Nephron progenitor cell (in vitro differentiated cells): ENCODE measurements at regions not wholly inside any gene's neighbourhood (a gene's known extent, or its start where the extent isn't known, plus 50 kb on each side); places are given as distances from the start of the nearest gene placed in this dataset.

Experiments used
- DNase-seq: peaks from one replicate; pipeline ENCODE4 v3.0.0; 2021
- H3K27ac Mint-ChIP-seq: 2 replicates; pipeline ENCODE4 v1.8.0; 2021; ENCODE audit warnings: mild to moderate bottlenecking, moderate library complexity, mixed read lengths
- H3K27me3 Mint-ChIP-seq: 2 replicates; pipeline ENCODE4 v1.8.0; 2021; ENCODE audit warnings: mild to moderate bottlenecking, low read depth, mixed read lengths; ENCODE audit not compliant: poor library complexity
- H3K36me3 Mint-ChIP-seq: 2 replicates; pipeline ENCODE4 v1.8.0; 2021; ENCODE audit warnings: low read depth, mixed read lengths
- H3K4me1 Mint-ChIP-seq: 2 replicates; pipeline ENCODE4 v1.8.0; 2021; ENCODE audit warnings: mixed read lengths
- H3K4me3 Mint-ChIP-seq: 2 replicates; pipeline ENCODE4 v1.8.0; 2021; ENCODE audit warnings: mild to moderate bottlenecking, moderate library complexity, mixed read lengths
- H3K9me3 Mint-ChIP-seq: 2 replicates; pipeline ENCODE4 v1.8.0; 2021; ENCODE audit warnings: mild to moderate bottlenecking, moderate library complexity, mixed read lengths
- CTCF ChIP-seq: fragments of 200-600 bp; sonication (generic); IDR thresholded peaks from 2 replicates; pipeline ENCODE4 v1.5.0; 2021; ENCODE audit warnings: antibody characterized with exemption

GRCh38 chr6:99187429-99187828, 162.0 kb downstream of the FAXC start:
- H3K9me3 Mint-ChIP-seq: peaks cover 6% of the 10 kb centered on the region
- no peaks in the 10 kb centered on the region for H3K4me1 Mint-ChIP-seq
- H3K27me3 Mint-ChIP-seq: no peaks in the 10 kb centered on the region
- no peak overlapping the region for H3K4me3 Mint-ChIP-seq
- TF ChIP-seq CTCF: no peak
- no peak for DNase-seq
- H3K36me3 Mint-ChIP-seq: no peaks in the 10 kb centered on the region
- no peak overlapping the region for H3K27ac Mint-ChIP-seq

GRCh38 chr6:99186417-99186816, 163.1 kb downstream of the FAXC start:
- Mint-ChIP-seq H3K4me1 (no peaks in the 10 kb centered on the region), H3K4me3 (no peak overlapping the region), H3K36me3 (no peaks in the 10 kb centered on the region), H3K9me3 (peaks cover 16% of the 10 kb centered on the region), H3K27ac (no peak overlapping the region), H3K27me3 (peaks cover 4% of the 10 kb centered on the region)
- no peak for DNase-seq
- no peak for TF ChIP-seq CTCF

GRCh38 chr6:99185525-99185924, 163.9 kb downstream of the FAXC start:
- H3K4me3 Mint-ChIP-seq: no peak overlapping the region
- no peak overlapping the region for H3K27ac Mint-ChIP-seq
- H3K27me3 Mint-ChIP-seq: peaks cover 4% of the 10 kb centered on the region
- peaks cover 8% of the 10 kb centered on the region for H3K36me3 Mint-ChIP-seq
- DNase-seq: no peak
- no peaks in the 10 kb centered on the region for H3K4me1 Mint-ChIP-seq
- no peak for TF ChIP-seq CTCF
- peaks cover 25% of the 10 kb centered on the region for H3K9me3 Mint-ChIP-seq

- Mint-ChIP-seq H3K9me3 (peaks cover 31% of the 10 kb centered on the region), H3K4me3 (no peak overlapping the region), H3K27me3 (peaks cover 4% of the 10 kb centered on the region), H3K27ac (no peak overlapping the region), H3K4me1 (no peaks in the 10 kb centered on the region), H3K36me3 (peaks cover 8% of the 10 kb centered on the region)
- no peak for TF ChIP-seq CTCF
- DNase-seq: no peak
Observed at GRCh38 chr6:99184696-99185095, 164.8 kb downstream of the FAXC start.

- Mint-ChIP-seq H3K9me3 (peaks cover 37% of the 10 kb centered on the region), H3K27me3 (peaks cover 4% of the 10 kb centered on the region), H3K4me1 (no peaks in the 10 kb centered on the region), H3K36me3 (peaks cover 8% of the 10 kb centered on the region), H3K27ac (no peak overlapping the region), H3K4me3 (no peak overlapping the region)
- no peak for DNase-seq
- TF ChIP-seq CTCF: no peak
Observed at GRCh38 chr6:99183066-99183465, 166.4 kb downstream of the FAXC start.

GRCh38 chr6:99181174-99181573, 168.3 kb downstream of the FAXC start:
- Mint-ChIP-seq H3K9me3 (peaks cover 37% of the 10 kb centered on the region), H3K4me3 (no peak overlapping the region), H3K27ac (no peak overlapping the region), H3K27me3 (peaks cover 4% of the 10 kb centered on the region), H3K4me1 (no peaks in the 10 kb centered on the region), H3K36me3 (peaks cover 8% of the 10 kb centered on the region)
- DNase-seq: no peak
- no peak for TF ChIP-seq CTCF
